ENCODE measurements at regions not wholly inside any gene's neighbourhood (a gene's known extent, or its start where the extent isn't known, plus 50 kb on each side); places are given as distances from the start of the nearest gene placed in this dataset.

DNA sequence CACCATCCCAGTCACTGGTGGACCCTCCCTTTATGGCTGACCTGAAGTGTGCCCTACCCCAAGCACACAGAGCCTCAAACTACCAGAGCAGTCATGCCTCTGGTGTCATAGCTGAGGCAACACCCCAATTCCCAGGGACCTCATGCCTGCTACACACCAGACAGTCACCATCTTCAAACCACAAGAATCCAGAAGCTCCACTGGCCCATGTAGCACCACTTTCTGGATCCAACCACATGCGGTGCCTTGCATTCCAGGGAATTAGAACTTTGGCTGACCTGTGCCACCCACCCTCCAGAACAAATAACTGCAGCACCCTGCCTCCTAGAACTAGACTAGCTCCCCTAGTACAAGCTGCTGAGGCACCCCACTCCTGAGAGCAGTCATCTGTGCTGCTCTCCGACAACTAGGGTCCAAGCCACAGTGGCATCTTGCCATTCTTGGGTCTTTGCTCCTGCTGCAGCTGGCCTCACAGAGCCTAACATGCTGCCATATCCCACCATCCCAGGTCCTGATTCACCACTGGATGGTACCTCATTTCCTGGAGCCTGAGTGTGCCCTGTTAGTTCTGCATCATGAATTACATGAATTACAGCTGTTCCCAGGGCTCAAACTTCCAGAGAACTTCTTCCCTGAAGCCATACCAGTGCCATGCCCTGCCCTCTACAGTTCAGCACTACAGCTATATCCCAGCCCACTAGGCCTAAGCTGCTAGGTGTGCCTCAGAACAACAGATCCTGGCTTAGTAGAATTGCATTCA is 243.8 kb upstream of the CHST9 start:
- no peaks in the 10 kb centered on the region for H3K36me3 Mint-ChIP-seq
- no peaks in the 10 kb centered on the region for H3K79me2 ChIP-seq (ENCODE audit: insufficient read depth, low read length)
- intact Hi-C loops (cut with micrococcal nuclease), result no loop called here

GRCh38 chr18:27428120-27428519 is 243.0 kb upstream of the CHST9 start:
- Histone ChIP-seq H3K4me1 (ENCODE audit: control insufficient read depth in 1 of 2, insufficient read depth in 2 of 2, low read length in 2 of 2) (no peaks in the 10 kb centered on the region), H3K79me2 (ENCODE audit: insufficient read depth, low read length) (no peaks in the 10 kb centered on the region), H3K27ac (ENCODE audit: low read depth in 1 of 2, low read length in 2 of 2) (no peak overlapping the region), H3K9ac (ENCODE audit: insufficient read depth, low read length, poor library complexity, severe bottlenecking) (no peak overlapping the region), H3K4me2 (replicated peaks; ENCODE audit: extremely low read depth, low read length, poor library complexity, severe bottlenecking) (no peak overlapping the region), H2AFZ (ENCODE audit: insufficient read depth, low read depth, low read length, poor library complexity, severe bottlenecking) (no peak overlapping the region), H3K27me3 (ENCODE audit: control insufficient read depth in 2 of 2, insufficient read depth in 2 of 2, low read length in 2 of 2) (no peaks in the 10 kb centered on the region), H3K36me3 (replicated peaks in 1 of 2; ENCODE audit: control insufficient read depth in 1 of 2, insufficient read depth in 2 of 2, low read length in 2 of 2) (no peaks in the 10 kb centered on the region), H3K4me3 (replicated peaks in 1 of 3; ENCODE audit: low read depth in 2 of 3, low read length in 3 of 3) (no peak overlapping the region), H4K20me1 (ENCODE audit: insufficient read depth, low read length) (no peaks in the 10 kb centered on the region), H3K9me3 (replicated peaks in 1 of 2; ENCODE audit: control insufficient read depth in 1 of 2, insufficient read depth in 1 of 2, low read length in 2 of 2) (peaks cover 16 to 17% of the 10 kb centered on the region in 2 donors)
- no peaks in the 10 kb centered on the region for H3K27me3 Mint-ChIP-seq (ENCODE audit: low read depth in 3 of 3)
- TF ChIP-seq, protein P1, sequence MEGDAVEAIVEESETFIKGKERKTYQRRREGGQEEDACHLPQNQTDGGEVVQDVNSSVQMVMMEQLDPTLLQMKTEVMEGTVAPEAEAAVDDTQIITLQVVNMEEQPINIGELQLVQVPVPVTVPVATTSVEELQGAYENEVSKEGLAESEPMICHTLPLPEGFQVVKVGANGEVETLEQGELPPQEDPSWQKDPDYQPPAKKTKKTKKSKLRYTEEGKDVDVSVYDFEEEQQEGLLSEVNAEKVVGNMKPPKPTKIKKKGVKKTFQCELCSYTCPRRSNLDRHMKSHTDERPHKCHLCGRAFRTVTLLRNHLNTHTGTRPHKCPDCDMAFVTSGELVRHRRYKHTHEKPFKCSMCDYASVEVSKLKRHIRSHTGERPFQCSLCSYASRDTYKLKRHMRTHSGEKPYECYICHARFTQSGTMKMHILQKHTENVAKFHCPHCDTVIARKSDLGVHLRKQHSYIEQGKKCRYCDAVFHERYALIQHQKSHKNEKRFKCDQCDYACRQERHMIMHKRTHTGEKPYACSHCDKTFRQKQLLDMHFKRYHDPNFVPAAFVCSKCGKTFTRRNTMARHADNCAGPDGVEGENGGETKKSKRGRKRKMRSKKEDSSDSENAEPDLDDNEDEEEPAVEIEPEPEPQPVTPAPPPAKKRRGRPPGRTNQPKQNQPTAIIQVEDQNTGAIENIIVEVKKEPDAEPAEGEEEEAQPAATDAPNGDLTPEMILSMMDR (IDR thresholded peaks at IDR 0.05), result no peak
- no peak overlapping the region for H3K27ac Mint-ChIP-seq
- no peaks in the 10 kb centered on the region for H3K4me1 Mint-ChIP-seq
- 87% methylated on average over 1 of the region's 2 CpGs for WGBS (ENCODE audit: insufficient coverage)
- H3K4me3 Mint-ChIP-seq, result no peak overlapping the region
- no peaks in the 10 kb centered on the region for H3K36me3 Mint-ChIP-seq
- intact Hi-C loops (cut with micrococcal nuclease), result no loop called here
- DNase-seq, result no peak
- peaks cover 4 to 13% (median 7%) of the 10 kb centered on the region in 7 donors for H3K9me3 Mint-ChIP-seq

More for the DNA sequence above, 243.8 kb upstream of the CHST9 start:
- TF ChIP-seq, protein P1 (IDR thresholded peaks at IDR 0.05), result no peak
- DNase-seq, result no peak
- Histone ChIP-seq H3K27me3 (ENCODE audit: control insufficient read depth in 2 of 2, insufficient read depth in 2 of 2, low read length in 2 of 2) (no peaks in the 10 kb centered on the region), H4K20me1 (ENCODE audit: insufficient read depth, low read length) (no peaks in the 10 kb centered on the region), H3K27ac (ENCODE audit: low read depth in 1 of 2, low read length in 2 of 2) (no peak overlapping the region), H3K9me3 (replicated peaks in 1 of 2; ENCODE audit: control insufficient read depth in 1 of 2, insufficient read depth in 1 of 2, low read length in 2 of 2) (peaks cover 16 to 17% of the 10 kb centered on the region in 2 donors), H2AFZ (ENCODE audit: insufficient read depth, low read depth, low read length, poor library complexity, severe bottlenecking) (no peak overlapping the region), H3K4me1 (ENCODE audit: control insufficient read depth in 1 of 2, insufficient read depth in 2 of 2, low read length in 2 of 2) (no peaks in the 10 kb centered on the region), H3K4me2 (replicated peaks; ENCODE audit: extremely low read depth, low read length, poor library complexity, severe bottlenecking) (no peak overlapping the region), H3K9ac (ENCODE audit: insufficient read depth, low read length, poor library complexity, severe bottlenecking) (no peak overlapping the region), H3K4me3 (replicated peaks in 1 of 3; ENCODE audit: low read depth in 2 of 3, low read length in 3 of 3) (no peak overlapping the region), H3K36me3 (replicated peaks in 1 of 2; ENCODE audit: control insufficient read depth in 1 of 2, insufficient read depth in 2 of 2, low read length in 2 of 2) (no peaks in the 10 kb centered on the region)
- Mint-ChIP-seq H3K4me1 (no peaks in the 10 kb centered on the region), H3K27ac (no peak overlapping the region), H3K27me3 (ENCODE audit: low read depth in 3 of 3) (no peaks in the 10 kb centered on the region), H3K4me3 (no peak overlapping the region), H3K9me3 (peaks cover 4 to 13% (median 7%) of the 10 kb centered on the region in 7 donors)
- 86% methylated on average over 2 of the region's 2 CpGs for WGBS (ENCODE audit: insufficient coverage)
